GM19239 (cell line): ENCODE measurements at regions not wholly inside any gene's neighbourhood (a gene's known extent, or its start where the extent isn't known, plus 50 kb on each side); places are given as distances from the start of the nearest gene placed in this dataset.

Experiments used
- DNase-seq: peaks from one replicate; pipeline ENCODE4 v3.0.0; 2011; ENCODE audit warnings: low spot score; ENCODE audit not compliant: insufficient read length
- FAIRE-seq: peaks from 2 replicates; lab custom pipeline; 2011; peaks lifted over from hg19 to GRCh38; lab: Jason Lieb, UNC

DNA sequence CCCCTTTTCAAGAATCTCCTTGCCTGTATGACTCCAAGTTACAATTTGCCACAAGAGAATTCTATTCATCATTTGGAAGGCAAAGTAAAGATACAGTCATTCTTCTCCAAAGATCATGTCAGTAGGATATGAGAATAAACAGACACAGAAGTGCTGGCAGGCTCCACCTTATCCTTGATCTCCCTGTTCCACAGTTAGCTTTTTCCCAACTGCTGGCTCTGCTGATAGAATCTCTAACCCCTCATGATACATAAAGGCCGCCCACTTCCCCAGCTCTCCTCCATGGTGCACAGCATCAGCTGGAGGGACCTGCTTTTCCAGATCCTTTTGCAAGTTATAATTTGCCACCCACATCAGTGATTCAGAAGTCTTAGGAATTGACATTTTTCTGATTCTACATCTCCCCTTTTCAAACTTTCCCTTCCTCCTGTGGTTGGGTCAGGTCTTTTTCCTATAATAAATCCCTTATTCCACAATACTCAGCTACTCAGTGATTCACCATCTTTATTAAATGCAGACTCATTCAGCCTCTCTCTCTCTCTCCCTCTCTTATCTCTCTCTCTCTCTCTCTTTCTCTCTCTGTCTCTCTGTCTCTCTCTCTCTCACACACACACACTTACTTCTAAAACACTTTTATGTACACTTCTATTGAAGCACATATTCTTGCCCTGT, 465.4 kb downstream of the GBE1 start:
- no peak for DNase-seq
- FAIRE-seq = no peak

DNA sequence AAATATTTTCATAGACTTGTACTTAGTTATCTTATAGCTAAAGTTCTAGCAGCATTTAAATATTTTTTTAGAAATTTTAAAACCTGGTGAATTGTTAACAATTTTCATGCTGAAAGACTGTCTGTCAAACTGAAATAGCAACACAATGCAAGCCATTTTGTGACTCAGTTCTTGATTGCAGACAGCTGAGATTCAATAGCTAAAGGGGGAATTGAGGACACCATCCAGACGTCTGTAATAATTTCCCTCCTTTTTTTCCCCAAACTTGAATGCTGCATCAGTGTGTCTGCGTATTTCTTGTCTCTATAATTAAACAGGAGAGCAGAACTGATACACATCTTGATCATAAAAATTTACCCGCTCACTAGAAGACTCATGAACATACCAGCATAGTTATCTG, 468.3 kb downstream of the GBE1 start:
- no peak for FAIRE-seq
- DNase-seq = no peak

DNA sequence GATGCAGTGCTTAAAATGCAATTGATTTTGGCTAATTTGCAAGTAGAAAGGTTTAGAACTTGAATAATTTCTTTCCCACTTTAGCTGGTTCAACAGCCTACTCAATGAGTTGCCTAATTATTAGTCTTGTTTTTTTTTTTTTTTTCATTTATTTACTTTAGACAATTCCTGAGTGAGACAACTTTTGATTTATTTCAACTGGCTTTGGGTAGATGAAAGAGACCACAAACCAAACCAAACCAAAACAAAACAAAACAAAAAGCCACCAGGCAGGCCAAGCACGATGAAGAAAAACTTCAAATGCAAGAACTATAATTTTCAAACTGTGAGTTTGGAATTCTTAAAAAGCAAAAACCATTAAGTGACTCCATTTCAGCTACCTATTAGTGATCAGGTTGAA, 469.9 kb downstream of the GBE1 start:
- DNase-seq (no peak), FAIRE-seq (no peak)

DNA sequence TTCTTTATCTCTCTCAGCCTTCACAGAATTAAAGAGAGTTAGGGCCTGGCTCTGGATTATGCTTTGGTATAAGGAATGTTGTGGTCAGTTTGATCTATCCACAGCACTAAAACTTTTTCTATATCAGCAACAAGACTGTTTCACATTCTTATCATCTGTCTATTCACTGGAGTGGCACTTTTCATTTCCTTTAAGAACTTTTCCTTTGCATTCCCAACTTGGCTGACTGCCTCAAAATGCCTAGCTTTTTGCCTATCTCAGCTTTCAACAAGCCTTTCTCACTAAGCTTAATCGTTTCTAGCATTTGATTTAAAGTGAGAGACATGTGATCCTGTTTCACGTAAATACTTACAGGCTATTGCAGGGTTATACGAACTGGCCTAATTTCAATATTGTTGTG, 471.8 kb downstream of the GBE1 start:
- no peak for DNase-seq
- no peak for FAIRE-seq

DNA sequence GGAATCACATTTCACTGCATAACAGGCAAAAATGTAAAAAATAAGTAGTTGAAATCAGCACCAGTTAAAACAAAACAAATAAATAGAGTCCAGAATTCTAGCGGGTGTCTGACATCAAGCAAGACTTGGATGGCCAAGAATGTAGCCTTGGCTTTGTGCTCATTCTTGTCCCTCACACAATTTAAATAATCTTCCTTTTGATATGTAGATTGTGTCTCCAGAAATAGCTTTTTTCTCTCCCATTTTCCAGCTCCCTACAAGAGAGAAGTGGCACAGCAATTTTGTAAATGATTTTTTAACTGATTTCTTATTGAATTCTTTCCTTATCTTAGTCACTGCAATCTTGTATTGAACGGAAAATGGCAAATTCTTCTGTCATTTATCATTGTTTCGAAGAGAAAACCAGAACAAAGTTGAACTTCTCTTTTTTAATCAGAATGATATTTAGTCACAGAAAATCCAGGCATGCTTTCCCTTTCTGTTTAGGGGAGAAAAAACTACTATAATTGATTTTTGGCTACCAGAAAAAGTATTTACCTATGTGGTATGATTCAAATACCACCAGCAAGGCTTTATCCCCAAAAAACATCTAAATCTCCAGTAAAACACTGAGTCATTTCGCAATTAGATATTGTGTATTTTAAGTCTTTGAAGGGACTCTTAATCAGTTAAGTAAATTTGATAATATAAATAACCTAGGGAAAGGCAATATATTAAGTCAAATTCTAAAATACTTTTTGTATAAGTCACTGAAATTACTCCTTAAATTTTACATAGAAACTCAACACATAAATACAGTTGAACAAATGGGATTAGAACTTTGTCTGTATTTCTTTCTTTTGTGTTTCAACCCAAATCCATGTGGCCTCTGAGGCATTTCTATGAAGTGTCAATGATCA, 481.7 kb downstream of the GBE1 start:
- DNase-seq (no peak), FAIRE-seq (no peak)

DNA sequence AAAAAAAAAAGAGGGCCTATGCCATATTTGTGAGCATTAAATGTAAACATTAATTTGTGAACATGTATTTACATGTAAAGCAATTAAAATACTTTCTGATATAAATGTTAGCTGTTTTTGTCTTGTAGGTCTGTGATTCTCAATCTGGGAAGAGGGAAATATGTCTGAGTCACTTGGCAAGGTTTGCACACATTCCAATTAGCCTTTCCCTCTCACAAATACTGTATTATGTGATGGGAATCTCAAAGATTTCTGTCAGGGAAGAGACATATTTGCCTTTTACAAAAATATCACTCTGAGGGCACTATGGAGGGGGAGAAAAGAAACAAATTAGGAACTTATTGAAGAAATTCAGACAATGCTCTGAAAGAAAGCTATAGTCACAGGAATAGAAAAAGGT, 483.6 kb downstream of the GBE1 start:
- DNase-seq (no peak), FAIRE-seq (no peak)

DNA sequence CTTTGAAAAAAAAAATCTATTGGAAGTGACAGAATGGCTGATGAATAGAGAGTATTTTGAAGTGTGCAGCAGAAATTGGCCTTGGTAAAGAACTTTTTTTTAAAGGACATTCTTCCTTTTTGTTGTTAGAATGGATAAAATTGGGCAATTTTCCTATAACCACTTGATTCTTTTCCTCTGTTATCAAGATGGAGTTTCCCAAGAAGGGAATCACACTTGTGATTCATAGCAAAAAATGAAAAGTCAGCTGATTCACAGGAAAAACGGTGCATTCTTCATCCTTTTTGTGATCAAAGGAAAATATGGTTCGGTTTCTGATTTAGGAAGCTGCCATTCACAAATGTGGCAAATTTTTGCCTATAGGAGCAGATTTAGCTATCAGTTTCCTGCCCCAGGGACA, 486.8 kb downstream of the GBE1 start:
- FAIRE-seq (no peak), DNase-seq (no peak)

DNA sequence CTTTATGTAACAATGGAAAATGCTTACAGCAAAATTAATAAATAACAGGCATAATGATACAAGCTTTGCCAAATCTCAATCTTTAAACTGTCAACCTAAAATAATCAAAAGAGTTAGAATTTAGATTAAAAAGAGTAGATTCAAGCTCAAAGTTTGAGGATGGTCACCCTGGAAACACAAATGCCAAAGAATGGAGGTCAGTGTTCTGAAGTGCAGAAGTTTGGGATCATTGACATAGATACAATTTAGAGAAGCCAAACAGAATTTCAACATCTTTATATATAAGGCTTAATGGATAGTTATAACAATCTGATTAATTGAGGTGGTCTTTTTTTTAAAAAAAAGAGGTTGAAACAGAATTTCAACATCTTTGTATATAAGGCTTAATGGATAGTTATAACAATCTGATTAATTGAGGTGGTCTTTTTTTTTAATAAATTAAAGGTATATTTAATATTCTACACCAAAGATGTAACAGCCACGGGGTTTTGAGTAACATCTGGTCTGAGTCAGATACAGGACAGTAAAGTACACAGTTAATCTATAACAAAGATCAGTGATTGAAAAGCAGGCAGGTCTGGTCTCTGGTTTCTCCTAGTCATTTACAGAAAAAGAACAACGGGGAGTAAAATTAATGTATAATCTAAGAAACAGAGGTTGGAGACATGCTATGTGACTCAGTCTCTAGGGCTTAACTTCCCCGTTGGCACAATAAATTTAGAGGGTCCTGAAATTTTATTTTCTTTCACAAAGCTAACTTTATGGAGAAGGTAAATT, 490.7 kb downstream of the GBE1 start:
- DNase-seq (no peak), FAIRE-seq (peak; percentile 84)

DNA sequence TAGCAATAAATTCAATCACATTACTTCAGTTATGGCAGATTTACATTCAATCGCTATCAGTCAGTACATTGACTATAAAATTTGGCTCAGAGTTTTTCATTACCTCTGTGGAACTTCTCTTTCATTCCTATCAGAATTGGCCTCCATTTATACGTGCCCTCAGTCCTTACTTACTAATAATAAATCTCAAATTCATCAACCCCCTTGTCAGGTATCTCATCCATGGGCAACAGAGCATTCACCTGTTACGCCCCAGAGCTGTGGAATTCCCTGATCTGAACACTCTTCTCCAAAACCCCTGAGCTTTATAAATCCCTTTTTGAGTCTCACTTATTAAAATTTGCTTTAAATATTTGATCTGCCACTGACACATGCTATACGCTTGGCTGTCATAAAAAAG, 492.9 kb downstream of the GBE1 start:
- FAIRE-seq = no peak

DNA sequence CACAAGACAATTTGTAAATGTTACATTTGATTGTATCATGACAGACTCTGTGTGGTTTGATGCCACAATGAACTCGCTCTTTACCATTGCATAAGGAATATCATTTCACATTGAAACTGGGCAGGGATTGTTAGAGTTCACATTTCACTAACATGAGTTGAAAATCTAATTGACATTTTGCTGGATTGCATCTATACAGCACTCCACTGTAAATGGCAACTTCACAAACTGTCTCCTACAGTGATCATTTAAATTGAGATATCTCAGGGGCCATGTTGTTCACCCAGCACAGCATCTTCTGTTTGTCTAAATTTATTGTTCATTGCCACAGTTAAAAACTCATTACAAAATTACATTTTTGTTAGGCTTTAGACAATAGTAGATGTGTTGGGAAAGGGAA, 499.4 kb downstream of the GBE1 start:
- FAIRE-seq = no peak
- DNase-seq = no peak

More for the DNA sequence above, 492.9 kb downstream of the GBE1 start:
- no peak for DNase-seq

DNA sequence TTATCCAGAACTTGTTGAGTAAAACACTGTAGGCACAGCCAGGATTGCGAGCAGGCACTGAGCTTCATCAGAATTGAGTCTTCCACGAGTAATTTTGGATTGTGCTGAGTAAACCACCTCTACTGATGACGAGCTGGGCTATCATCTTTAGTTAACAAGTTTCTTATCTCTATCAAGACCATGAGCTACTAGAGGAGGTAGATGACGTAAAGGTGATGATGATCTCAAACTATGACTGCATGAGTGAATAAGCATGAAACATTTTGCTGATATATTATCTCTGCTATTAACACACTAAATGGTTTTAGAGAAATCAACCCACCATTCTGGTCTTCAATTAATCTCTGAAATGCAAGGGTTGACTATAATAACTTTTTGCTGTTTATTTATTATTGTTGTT, 506.0 kb downstream of the GBE1 start:
- DNase-seq (no peak), FAIRE-seq (no peak)

DNA sequence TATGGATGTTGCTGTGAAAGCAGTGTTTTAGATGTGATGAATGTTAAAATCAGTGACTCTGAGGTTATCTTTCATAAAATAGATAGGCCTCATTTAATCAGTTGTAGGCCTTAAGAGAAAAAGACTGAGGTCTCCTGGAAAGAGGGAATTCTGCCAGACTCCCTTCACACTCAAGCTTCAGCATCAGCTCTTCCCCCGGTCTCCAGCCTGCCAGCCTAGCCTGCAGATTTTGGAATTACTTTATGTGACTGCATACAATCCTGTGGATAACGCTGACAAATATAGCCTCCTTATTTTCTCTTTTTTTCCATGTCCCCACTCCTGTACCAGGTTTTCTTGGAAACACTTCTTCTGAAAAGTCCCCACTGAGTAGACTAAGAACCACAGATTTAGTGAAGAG, 510.3 kb downstream of the GBE1 start:
- FAIRE-seq (no peak), DNase-seq (no peak)

DNA sequence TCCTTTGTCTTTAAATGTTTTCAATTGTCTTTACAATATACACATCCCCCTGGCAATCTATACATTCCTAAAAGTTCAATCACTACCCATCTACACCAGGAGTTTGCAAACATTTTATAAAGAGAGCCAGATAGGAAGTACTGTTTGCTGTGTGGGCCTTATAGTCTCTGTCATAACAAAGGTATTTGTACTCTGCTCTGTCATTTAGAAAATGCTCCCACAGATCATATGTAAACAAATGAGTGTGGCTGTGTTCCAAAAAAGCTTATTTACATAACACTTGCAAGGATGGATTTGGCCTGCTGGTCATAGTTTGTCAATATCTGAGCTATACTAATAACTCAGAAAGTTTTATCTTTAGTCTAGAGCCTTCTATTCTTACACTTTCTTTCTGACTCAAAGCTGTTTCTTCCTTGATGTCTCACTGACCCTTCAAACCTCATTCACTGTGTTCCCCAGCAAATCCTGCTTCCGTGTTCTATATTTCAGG, 511.9 kb downstream of the GBE1 start:
- DNase-seq (no peak), FAIRE-seq (no peak)

DNA sequence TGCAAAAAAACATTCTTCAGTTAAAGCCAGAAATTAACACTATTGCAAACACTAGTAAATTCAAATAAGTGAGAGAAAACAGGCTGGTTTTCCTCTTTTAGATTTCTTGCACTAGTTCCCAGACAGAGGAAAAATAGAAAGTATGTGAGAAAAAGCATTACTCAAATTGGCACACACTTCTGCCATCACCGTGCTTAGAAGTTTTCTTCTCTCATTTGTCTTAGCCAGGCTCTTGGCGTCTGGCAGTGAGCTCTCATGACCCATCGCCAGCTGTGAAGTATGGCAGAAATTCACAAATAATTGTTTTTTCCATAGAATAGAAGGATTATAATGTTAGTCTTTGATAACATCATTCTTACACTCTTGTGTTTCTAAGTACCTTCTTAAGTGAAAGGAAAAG, 515.9 kb downstream of the GBE1 start:
- no peak for FAIRE-seq
- DNase-seq = no peak

DNA sequence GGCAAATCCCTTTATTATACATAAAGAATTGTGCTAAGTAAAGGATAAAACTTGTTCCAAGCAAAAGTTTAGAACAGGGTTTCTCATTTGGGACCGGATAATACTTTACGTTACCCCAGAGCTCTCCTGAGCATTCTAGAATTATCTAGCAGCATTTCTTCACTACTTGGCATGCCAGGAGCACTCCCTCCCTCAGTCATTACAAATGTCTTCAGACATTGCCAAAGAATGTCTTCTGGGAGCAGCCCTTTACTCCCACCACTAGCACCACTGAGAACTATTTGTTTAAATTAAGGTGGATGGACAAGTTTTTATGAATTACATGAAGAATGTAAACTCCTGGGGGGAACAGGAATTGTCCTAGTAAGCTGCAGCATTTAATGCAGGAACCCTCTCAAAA, 516.4 kb downstream of the GBE1 start:
- DNase-seq (no peak), FAIRE-seq (no peak)

DNA sequence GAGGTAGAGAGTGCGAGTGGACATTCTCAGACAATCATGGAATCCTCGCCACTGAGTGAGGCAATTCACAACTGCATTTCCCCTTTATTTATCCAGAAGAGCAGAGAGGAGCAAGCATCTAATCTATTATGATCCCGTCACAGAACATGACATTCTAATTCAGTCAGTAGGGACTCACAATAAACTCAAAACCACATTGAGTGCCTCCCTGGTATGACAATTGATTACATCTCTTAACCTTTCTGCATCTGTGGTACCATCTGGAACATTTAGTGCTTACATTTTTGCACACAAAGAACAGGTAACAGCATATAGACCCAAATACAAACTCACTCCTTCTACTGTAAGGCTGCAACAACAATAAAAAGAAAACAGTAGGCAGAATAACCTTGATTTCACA, 517.2 kb downstream of the GBE1 start:
- FAIRE-seq (no peak), DNase-seq (no peak)

DNA sequence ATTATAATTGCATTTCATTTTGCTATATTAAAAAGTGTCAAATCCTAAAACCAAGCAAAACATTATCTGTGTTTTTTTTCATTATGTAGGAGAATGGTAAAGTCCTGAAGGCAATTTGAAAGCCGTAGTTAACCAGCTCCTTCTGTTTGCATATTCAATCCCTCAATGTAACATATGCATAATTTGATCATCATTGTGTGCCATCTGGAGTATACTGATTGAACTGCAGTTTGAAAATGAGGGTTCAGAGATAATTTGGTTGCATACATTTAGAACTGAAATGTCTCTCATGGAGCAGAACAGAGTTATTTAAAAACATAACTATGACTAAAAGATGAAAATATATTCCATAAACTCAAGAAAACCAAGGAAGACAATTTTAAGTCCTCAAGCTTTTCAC, 518.6 kb downstream of the GBE1 start:
- DNase-seq (no peak), FAIRE-seq (no peak)

DNA sequence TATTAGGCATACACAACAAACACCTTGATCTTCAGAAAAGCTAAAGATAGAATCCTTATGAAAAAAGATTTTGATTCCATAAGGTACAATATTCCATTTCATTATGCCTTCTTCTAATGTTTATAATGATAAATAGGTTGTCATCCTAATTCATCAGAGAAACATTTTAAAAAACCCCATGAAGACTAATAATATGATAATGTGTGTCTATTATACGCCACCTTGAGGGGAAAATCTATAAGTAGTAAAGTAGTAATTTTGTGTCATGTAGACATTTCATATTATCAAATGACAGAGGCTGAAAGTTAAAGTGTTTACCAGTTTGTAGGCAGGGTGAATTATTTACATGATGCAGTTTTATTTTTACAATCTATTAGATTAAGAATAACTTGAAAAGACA, 524.3 kb downstream of the GBE1 start:
- FAIRE-seq (no peak), DNase-seq (no peak)

DNA sequence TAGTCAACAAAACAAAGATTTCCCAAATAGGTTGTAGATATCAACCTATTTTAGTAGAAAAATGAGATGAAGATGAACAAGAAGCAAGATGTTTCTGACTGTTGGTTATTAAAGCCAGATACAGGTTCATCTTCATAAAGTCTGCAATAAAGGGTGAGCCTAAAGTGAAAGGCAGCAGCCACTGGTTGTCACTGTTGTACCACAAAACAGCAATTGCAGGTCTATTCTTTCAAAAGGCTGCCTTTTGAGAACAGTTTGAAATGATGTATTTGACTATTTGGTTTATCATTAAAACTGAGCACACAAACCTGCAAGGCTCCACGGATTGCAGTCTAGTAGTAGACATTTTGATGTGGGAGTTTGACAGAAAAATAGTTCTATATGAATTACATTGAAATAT, 543.4 kb downstream of the GBE1 start:
- FAIRE-seq = no peak
- no peak for DNase-seq

DNA sequence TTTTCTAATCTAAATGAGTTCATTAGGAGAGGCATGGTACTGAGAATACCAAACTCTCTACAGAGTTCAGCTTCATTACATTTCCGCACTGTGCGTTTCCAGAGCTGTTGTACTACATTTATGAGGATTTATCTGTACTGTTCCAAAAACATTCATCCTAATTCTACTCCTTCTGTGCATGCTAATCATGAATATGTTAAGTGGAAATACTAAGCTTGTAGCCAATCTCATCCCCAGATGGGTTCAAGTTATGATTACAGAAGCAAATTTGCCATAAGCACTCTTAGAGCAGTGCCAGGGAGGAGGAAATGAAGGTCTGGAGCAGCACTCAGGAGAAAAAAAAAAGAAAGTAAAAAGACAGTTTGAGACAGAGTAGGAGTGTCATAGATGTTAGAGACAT, 544.3 kb downstream of the GBE1 start:
- DNase-seq (no peak), FAIRE-seq (no peak)

DNA sequence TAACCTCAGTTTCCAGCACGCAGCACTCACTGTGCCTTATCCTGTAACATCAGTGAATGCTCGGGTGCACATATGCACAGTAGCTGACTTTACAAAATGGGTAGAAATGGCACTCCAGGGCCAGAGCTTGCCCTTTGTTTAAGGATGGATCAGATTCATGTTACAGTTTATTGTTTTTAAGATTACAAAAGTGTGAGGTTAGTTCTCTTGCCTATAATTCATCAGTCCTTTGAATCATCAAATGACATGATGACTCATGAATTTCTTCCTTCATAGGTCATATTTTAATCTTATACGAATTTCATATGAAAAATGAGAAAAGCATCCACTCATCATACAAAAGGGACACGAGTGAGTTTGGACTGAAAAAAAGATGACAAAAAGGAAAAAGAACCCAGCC, 545.3 kb downstream of the GBE1 start:
- FAIRE-seq (no peak), DNase-seq (no peak)
